ENCODE measurements at regions not wholly inside any gene's neighbourhood (a gene's known extent, or its start where the extent isn't known, plus 50 kb on each side); places are given as distances from the start of the nearest gene placed in this dataset.

DNA sequence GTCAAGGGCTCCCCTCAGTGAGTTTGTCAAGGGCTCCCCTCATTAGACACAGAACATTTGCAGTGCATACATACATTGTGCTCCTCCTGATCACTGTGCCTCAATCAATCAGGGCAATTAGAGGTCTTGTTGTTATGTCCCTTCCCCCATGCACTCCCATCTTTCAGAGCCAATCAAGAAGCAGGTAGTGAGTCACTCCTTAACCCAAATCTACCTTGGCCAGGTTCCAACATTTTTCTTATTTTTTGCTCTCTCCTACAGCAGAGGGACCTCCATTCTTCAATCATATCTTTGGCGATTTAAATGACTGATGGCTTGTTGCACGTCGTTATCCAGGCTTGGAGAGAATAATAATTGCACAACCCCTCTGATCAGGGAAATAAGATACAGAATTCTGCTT, 409.9 kb upstream of the SPTLC3 start (continued):
- TF ChIP-seq ATF1 (CRISPR knock-in tag; IDR thresholded peaks at IDR 0.05) (no peak), ESRRA (CRISPR knock-in tag; IDR thresholded peaks at IDR 0.05; ENCODE audit: borderline replicate concordance) (no peak), CBFB (CRISPR knock-in tag; IDR thresholded peaks at IDR 0.05; ENCODE audit: low read depth) (no peak), OVOL2 (CRISPR knock-in tag; IDR thresholded peaks at IDR 0.05; ENCODE audit: borderline replicate concordance) (no peak), IRF2 (CRISPR knock-in tag; IDR thresholded peaks at IDR 0.05; ENCODE audit: borderline replicate concordance, low read depth) (no peak), GRHL2 (CRISPR knock-in tag; IDR thresholded peaks at IDR 0.05; ENCODE audit: insufficient replicate concordance, severe bottlenecking) (no peak), GABPB1 (CRISPR knock-in tag; IDR thresholded peaks at IDR 0.05) (no peak), ZNF317 (CRISPR knock-in tag; IDR thresholded peaks at IDR 0.05; ENCODE audit: borderline replicate concordance, low read depth) (no peak)

GRCh38 chr20:12599494-12599893, 409.3 kb upstream of the SPTLC3 start:
- ATAC-seq = no peak
- no peak for DNase-seq (ENCODE audit: low spot score)
- Mint-ChIP-seq H3K36me3 (no peaks in the 10 kb centered on the region), H3K9me3 (peaks cover 8% of the 10 kb centered on the region), H3K27ac (no peak overlapping the region), H3K27me3 (ENCODE audit: low read depth) (no peaks in the 10 kb centered on the region), H3K4me1 (peaks cover 45% of the 10 kb centered on the region), H3K4me3 (no peak overlapping the region)
- POLR2A ChIA-PET = interaction anchor here (0.6 kb wide), 1 partner anchor 942 kb away, joined by 5 read pairs; no protein-coding TSS in a partner anchor
- CTCF ChIA-PET = no interaction called here
- TF ChIP-seq, protein P1, sequence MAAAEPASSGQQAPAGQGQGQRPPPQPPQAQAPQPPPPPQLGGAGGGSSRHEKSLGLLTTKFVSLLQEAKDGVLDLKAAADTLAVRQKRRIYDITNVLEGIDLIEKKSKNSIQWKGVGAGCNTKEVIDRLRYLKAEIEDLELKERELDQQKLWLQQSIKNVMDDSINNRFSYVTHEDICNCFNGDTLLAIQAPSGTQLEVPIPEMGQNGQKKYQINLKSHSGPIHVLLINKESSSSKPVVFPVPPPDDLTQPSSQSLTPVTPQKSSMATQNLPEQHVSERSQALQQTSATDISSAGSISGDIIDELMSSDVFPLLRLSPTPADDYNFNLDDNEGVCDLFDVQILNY (CRISPR knock-in tag; IDR thresholded peaks at IDR 0.05) = no peak
- TF ChIP-seq CREM (CRISPR knock-in tag; IDR thresholded peaks at IDR 0.05) = no peak
- no peak for TF ChIP-seq FOXJ3 (CRISPR knock-in tag; IDR thresholded peaks at IDR 0.05; ENCODE audit: borderline replicate concordance)
- no peak for TF ChIP-seq IRF2 (CRISPR knock-in tag; IDR thresholded peaks at IDR 0.05; ENCODE audit: borderline replicate concordance, low read depth)
- TF ChIP-seq, protein P2, sequence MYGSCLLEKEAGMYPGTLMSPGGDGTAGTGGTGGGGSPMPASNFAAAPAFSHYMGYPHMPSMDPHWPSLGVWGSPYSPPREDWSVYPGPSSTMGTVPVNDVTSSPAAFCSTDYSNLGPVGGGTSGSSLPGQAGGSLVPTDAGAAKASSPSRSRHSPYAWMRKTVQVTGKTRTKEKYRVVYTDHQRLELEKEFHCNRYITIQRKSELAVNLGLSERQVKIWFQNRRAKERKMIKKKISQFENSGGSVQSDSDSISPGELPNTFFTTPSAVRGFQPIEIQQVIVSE (CRISPR knock-in tag; IDR thresholded peaks at IDR 0.05; ENCODE audit: borderline replicate concordance) = no peak
- TF ChIP-seq ZNF416 (CRISPR knock-in tag; IDR thresholded peaks at IDR 0.05) = no peak
- no peak for TF ChIP-seq GRHL2 (CRISPR knock-in tag; IDR thresholded peaks at IDR 0.05; ENCODE audit: insufficient replicate concordance, severe bottlenecking)
- TF ChIP-seq, protein P3, sequence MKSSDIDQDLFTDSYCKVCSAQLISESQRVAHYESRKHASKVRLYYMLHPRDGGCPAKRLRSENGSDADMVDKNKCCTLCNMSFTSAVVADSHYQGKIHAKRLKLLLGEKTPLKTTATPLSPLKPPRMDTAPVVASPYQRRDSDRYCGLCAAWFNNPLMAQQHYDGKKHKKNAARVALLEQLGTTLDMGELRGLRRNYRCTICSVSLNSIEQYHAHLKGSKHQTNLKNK (CRISPR knock-in tag; IDR thresholded peaks at IDR 0.05) = no peak
- TF ChIP-seq, protein P4, sequence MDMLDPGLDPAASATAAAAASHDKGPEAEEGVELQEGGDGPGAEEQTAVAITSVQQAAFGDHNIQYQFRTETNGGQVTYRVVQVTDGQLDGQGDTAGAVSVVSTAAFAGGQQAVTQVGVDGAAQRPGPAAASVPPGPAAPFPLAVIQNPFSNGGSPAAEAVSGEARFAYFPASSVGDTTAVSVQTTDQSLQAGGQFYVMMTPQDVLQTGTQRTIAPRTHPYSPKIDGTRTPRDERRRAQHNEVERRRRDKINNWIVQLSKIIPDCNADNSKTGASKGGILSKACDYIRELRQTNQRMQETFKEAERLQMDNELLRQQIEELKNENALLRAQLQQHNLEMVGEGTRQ (CRISPR knock-in tag; IDR thresholded peaks at IDR 0.05) = no peak
- no peak for TF ChIP-seq FOXP4 (CRISPR knock-in tag; IDR thresholded peaks at IDR 0.05)
- TF ChIP-seq NFATC4 (CRISPR knock-in tag; IDR thresholded peaks at IDR 0.05) = no peak
- TF ChIP-seq SMAD4 (CRISPR knock-in tag; IDR thresholded peaks at IDR 0.05) = no peak
- TF ChIP-seq, protein P5, sequence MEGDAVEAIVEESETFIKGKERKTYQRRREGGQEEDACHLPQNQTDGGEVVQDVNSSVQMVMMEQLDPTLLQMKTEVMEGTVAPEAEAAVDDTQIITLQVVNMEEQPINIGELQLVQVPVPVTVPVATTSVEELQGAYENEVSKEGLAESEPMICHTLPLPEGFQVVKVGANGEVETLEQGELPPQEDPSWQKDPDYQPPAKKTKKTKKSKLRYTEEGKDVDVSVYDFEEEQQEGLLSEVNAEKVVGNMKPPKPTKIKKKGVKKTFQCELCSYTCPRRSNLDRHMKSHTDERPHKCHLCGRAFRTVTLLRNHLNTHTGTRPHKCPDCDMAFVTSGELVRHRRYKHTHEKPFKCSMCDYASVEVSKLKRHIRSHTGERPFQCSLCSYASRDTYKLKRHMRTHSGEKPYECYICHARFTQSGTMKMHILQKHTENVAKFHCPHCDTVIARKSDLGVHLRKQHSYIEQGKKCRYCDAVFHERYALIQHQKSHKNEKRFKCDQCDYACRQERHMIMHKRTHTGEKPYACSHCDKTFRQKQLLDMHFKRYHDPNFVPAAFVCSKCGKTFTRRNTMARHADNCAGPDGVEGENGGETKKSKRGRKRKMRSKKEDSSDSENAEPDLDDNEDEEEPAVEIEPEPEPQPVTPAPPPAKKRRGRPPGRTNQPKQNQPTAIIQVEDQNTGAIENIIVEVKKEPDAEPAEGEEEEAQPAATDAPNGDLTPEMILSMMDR (IDR thresholded peaks at IDR 0.05) = no peak
- TF ChIP-seq SP1 (CRISPR knock-in tag; conservative IDR thresholded peaks at IDR 0.05) = no peak
- TF ChIP-seq ZNF423 (CRISPR knock-in tag; IDR thresholded peaks at IDR 0.05) = no peak
- no peak for TF ChIP-seq ARID4B (CRISPR knock-in tag; IDR thresholded peaks at IDR 0.05; ENCODE audit: borderline replicate concordance)
- no peak for TF ChIP-seq ELF4 (CRISPR knock-in tag; IDR thresholded peaks at IDR 0.05; ENCODE audit: low read depth)

Measured in WTC11 (cell line).